HG03025 (cell line): ENCODE measurements at regions not wholly inside any gene's neighbourhood (a gene's known extent, or its start where the extent isn't known, plus 50 kb on each side); places are given as distances from the start of the nearest gene placed in this dataset.
"Not testable (repeated sequence)": the region's sequence is repeated elsewhere in the genome, so short reads cannot be mapped to it uniquely, and the experiment has no call there.

ENCODE experiments used
- ATAC-seq: cut with Tn5 transposase; IDR thresholded peaks from one replicate; pipeline ENCODE4 v1.9.1; 2021; ENCODE audit warnings: mild to moderate bottlenecking, moderate library complexity; ENCODE audit not compliant: unreplicated experiment, low FRiP score

GRCh38 chr4:127343123-127343522 lies 289.6 kb upstream of the INTU start:
- ATAC-seq = not testable (repeated sequence)

- ATAC-seq = no peak
Observed at GRCh38 chr4:127344071-127344470, 288.7 kb upstream of the INTU start.

GRCh38 chr4:127347936-127348335 lies 284.8 kb upstream of the INTU start:
- ATAC-seq = no peak

GRCh38 chr4:127352220-127353113 lies 280.3 kb upstream of the INTU start:
- ATAC-seq = no peak

- ATAC-seq = no peak
Observed at GRCh38 chr4:127355743-127356142, 277.0 kb upstream of the INTU start.

GRCh38 chr4:127357765-127358164 lies 275.0 kb upstream of the INTU start:
- no peak for ATAC-seq

- ATAC-seq = no peak
Observed at GRCh38 chr4:127362686-127363085, 270.1 kb upstream of the INTU start.

- no peak for ATAC-seq
Observed at GRCh38 chr4:127364397-127364796, 268.4 kb upstream of the INTU start.

GRCh38 chr4:127364911-127365310 lies 267.8 kb upstream of the INTU start:
- ATAC-seq = no peak

- no peak for ATAC-seq
Observed at GRCh38 chr4:127370604-127371003, 262.2 kb upstream of the INTU start.

GRCh38 chr4:127379499-127379898 lies 253.3 kb upstream of the INTU start:
- ATAC-seq = no peak

GRCh38 chr4:127379948-127380347 lies 252.8 kb upstream of the INTU start:
- not testable (repeated sequence) for ATAC-seq

GRCh38 chr4:127383666-127384065 lies 249.1 kb upstream of the INTU start:
- ATAC-seq = no peak

- ATAC-seq = no peak
Observed at GRCh38 chr4:127394516-127394915, 238.2 kb upstream of the INTU start.

- ATAC-seq = no peak
Observed at GRCh38 chr4:127400276-127400675, 232.5 kb upstream of the INTU start.

- no peak for ATAC-seq
Observed at GRCh38 chr4:127400731-127401346, 231.9 kb upstream of the INTU start.

- ATAC-seq = no peak
Observed at GRCh38 chr4:127403471-127404084, 229.2 kb upstream of the INTU start.

GRCh38 chr4:127406187-127406586 lies 226.6 kb upstream of the INTU start:
- ATAC-seq = no peak

- not testable (repeated sequence) for ATAC-seq
Observed at GRCh38 chr4:127407572-127407971, 225.2 kb upstream of the INTU start.

GRCh38 chr4:127410201-127410600 lies 222.6 kb upstream of the INTU start:
- no peak for ATAC-seq

GRCh38 chr4:127410644-127411043 lies 222.1 kb upstream of the INTU start:
- ATAC-seq = no peak
